GM21529 (cell line): ENCODE measurements at regions not wholly inside any gene's neighbourhood (a gene's known extent, or its start where the extent isn't known, plus 50 kb on each side); places are given as distances from the start of the nearest gene placed in this dataset.
A peak's percentile ranks its signal among the peaks of the same experiment; 100 is the strongest.
"Not testable (repeated sequence)": the region's sequence is repeated elsewhere in the genome, so short reads cannot be mapped to it uniquely, and the experiment has no call there.

ENCODE experiments used
- ATAC-seq: cut with Tn5 transposase; IDR thresholded peaks from one replicate; pipeline ENCODE4 v1.9.1; 2021; ENCODE audit not compliant: unreplicated experiment

DNA sequence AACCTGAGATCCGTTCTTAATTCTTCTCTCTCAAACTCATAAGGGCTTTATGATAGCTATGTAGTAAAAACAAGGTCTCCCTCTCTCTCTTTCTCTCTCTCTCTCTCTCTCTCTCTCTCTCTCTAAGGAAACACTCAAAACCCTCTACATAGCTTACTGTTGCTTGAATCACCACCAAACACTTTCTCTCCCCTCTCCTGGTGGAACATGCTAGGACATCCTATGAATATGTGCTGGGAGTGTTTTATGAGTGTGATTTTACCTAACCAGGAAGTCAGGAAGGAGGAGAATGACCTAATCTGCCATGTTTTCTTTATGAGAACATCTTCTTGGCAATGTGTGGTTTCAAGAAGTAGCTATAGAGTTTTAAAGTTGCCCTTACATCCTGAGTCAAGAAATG, 844.6 kb downstream of the TTLL7 start:
- not testable (repeated sequence) for ATAC-seq

GRCh38 chr1:83151167-83151898, 847.6 kb downstream of the TTLL7 start:
- ATAC-seq: not testable (repeated sequence)

GRCh38 chr1:83150479-83150878, 848.5 kb downstream of the TTLL7 start:
- not testable (repeated sequence) for ATAC-seq

DNA sequence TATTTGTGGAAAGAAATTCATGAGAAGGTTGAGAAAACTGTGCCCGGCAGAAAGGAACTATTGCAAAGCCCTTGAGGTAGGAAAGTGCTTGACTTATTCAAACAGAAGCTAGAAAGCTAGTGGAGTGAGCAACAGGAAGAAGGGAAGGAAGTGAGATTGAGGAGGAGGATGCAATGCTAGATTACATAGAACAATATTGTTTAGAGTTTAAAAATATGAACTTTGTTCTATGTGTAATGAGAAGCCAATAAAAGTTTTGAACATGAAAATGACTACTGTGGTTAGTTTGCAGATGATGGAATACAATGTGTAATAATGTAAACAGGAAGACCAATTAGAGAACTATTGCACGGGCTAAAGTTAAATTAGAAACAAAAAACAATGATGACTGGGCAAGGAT, 853.1 kb downstream of the TTLL7 start:
- not testable (repeated sequence) for ATAC-seq

- not testable (repeated sequence) for ATAC-seq
Observed at GRCh38 chr1:83142802-83143201, 856.1 kb downstream of the TTLL7 start.

DNA sequence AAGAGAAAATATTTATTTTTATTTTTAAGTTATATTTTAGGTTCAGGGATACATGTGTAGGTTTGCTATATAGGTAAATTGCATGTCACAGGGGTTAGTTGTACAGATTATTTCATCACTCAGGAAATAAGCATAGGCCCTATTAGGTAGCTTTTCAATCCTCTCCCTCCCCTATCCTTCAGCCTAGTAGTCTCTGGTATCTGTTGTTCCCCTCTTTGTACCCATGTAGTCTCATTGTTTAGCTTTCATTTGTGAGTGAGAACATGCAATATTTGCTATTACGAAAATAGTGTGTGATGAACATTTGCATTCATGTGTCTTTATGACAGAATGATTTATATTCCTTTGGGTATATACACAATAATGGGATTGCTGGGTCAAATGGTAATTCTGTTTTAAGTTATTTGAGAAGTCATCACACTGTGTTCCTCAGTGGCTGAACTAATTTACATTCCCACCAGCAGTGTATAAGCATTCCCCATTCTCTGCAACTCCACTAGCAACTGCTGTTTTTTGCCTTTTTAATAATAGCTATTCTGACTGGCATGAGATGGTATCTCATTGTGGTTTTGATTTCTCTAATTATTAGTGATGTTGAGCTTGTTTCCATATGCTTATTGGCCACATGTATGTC, 863.3 kb downstream of the TTLL7 start:
- not testable (repeated sequence) for ATAC-seq

GRCh38 chr1:83134322-83135014, 864.5 kb downstream of the TTLL7 start:
- not testable (repeated sequence) for ATAC-seq

GRCh38 chr1:83131692-83131955, 867.3 kb downstream of the TTLL7 start:
- no peak for ATAC-seq

- no peak for ATAC-seq
Observed at GRCh38 chr1:83130886-83131691, 867.8 kb downstream of the TTLL7 start.

DNA sequence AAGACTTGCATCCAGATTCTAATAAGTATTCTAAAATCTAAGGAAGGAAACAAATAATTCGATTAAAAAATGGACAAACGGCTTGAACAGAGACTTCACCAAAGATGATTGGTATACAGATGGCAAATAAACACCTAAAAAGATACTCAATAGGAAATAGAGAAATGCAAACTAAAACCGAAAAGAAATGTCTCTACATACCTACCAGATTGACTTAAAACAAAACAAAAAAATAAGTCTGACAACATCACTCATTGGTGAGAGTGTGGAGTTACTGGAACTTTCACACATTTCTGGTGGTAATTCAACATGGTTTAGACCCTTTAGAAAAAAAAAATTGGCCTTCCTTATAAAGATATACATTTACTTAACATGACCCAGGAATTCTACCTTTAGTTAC, 869.8 kb downstream of the TTLL7 start:
- ATAC-seq: peak; percentile 47

DNA sequence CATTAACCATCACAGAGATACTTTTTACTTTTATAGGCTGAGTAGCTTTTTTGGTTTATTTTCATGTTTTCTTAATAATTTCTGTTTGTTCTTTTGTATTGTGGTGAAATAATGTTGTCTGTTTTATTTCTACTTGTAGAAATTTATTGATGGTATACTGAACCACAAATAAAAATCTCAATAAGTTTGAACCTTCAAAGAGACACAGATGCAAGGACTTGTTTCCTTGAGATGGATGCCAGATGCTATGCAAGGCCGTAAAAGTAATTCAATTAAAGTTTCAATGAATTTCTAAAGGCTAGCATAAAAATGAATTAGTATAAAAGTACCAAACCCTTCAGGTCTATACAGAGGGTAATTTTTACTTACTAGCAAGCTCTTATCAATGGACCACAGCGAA, 873.5 kb downstream of the TTLL7 start:
- no peak for ATAC-seq

- no peak for ATAC-seq
Observed at GRCh38 chr1:83123019-83123418, 875.9 kb downstream of the TTLL7 start.

- ATAC-seq: no peak
Observed at GRCh38 chr1:83118472-83118871, 880.5 kb downstream of the TTLL7 start.

DNA sequence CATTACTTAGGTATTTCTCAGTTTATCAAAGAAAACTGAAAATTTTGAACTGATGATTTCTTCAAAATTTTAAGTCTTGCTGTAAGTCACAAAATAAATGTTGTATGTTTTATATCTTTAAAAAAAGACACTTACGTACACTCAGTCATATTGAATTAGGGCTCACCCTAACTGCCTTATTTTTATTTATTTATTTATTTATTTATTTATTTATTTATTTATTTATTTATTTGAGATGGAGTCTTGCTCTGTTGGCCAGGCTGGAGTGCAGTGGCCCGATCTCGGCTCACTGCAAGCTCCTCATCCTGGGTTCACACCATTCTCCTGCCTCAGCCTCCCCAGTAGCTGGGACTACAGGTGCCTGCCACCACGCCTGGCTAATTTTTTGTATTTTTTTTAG, 881.9 kb downstream of the TTLL7 start:
- not testable (repeated sequence) for ATAC-seq

GRCh38 chr1:83115785-83116184, 883.1 kb downstream of the TTLL7 start:
- ATAC-seq: no peak

DNA sequence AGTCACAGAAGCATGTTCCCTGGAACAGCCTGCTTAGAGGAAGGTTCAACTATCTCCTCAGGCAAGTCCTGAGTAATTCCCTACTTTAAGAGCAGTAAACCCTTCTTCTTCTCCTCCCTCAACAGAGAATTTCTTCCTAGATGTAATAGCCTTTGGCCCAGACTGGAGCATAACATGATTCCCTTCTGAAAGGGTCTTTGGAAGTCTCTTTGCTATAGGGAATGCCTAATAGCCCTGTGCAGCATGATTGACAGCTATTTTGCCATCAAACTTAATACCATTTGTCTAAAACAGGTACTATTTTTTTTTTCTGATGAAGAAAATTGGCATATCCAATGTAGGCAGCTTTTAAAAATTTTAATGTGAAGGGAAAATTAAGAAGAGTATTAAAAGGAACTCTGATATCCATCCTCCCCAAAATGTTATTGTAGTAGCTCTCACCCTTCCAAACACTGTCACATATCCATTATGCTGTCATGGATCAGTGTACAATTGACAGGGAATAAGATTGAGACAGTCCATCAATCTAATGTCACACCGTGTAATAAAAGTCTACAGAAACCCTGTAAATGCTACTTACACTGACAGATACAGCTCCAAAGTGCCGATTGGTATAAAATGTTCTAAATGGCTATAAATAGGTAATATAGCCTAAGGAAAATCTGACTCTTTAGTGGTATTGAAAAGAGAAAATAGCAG, 884.6 kb downstream of the TTLL7 start:
- ATAC-seq: no peak

DNA sequence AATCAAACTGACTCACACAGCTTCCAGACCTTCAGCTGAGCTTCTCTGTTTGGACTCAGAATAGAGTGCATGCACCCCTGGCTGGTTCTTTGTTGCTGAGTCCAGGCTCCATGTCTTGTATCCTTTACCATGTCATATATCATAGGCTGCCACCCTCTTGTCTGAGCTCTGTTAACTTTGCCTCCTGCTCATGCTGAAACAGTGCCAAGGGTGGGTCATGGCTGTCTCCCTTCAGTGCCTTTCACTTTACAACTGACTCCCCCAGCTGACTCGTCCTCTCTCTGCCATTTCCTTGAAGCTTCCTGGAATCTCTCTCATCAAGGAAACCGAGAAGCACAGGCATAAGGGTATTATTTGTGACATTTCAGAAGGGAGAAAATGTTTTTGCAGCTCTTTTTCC, 885.3 kb downstream of the TTLL7 start:
- ATAC-seq: no peak

- no peak for ATAC-seq
Observed at GRCh38 chr1:83112248-83112885, 886.6 kb downstream of the TTLL7 start.

- no peak for ATAC-seq
Observed at GRCh38 chr1:83110156-83110555, 888.8 kb downstream of the TTLL7 start.

- no peak for ATAC-seq
Observed at GRCh38 chr1:83109692-83110091, 889.2 kb downstream of the TTLL7 start.
